ENCODE measurements at regions not wholly inside any gene's neighbourhood (a gene's known extent, or its start where the extent isn't known, plus 50 kb on each side); places are given as distances from the start of the nearest gene placed in this dataset.
A peak's percentile ranks its signal among the peaks of the same experiment; 100 is the strongest.

- DNase-seq, result no peak
Observed at GRCh38 chr3:154013736-154014135, 107.5 kb upstream of the ARHGEF26 start.

- DNase-seq, result no peak
Observed at GRCh38 chr3:154015307-154015706, 105.9 kb upstream of the ARHGEF26 start.

- DNase-seq, result peak; percentile 1
Observed at GRCh38 chr3:154018100-154018696, 103.0 kb upstream of the ARHGEF26 start.

DNA sequence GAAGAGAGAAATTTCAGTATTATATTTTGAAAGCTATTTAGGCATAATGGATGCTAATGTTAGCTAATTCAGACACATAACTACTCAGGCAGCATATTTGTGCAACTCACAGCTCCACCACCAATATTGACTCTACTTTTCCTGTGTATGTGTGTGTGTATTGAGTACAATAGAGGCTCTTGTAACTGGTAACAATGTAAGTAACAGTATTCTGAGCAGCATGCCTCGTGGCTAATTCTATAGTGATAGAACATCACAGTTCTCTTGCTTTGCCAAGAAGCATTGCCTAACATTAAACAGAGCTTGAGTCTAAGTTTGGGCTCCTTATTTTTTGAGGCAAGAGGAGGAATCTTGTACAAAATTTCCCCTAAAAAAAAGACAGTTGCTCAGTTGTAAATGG, 98.6 kb upstream of the ARHGEF26 start:
- no peak for DNase-seq

DNA sequence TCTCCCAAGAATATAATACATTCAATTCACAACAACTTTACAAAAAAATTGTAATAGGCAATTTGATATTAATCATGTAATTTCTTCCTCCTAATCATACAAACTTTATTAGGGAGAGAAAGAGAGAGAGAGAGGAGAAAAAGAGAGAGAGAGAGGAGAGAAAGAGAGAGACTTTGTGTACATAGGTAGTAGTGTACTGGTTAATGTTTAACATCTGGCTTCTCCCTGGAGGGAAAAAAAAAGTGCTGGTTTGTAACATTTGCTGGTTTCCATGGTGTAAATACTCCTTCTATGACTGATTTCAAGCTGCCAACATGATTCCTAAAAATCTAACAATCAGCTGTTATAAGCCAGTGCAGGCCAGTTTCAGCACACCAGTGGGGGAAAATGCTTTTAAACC, 98.0 kb upstream of the ARHGEF26 start:
- no peak for DNase-seq

DNA sequence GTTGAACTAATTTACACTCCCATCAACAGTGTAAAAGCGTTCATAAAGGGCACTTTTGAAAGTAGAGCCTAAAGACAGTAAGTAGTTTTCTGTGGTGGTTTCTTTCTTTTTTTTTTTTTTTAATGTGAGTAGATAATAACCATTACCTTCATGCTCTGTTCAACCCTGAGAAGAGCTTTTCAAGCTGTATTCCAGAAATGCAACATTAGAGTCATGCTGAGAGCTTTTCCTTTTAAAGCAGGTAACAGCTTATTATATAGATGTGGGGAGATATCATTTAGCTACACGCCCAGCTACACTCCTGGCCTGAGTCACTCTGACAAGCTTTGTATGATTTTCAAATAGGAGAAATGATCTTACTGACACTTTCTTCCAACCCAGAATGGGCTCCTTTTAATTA, 96.2 kb upstream of the ARHGEF26 start:
- no peak for DNase-seq

DNA sequence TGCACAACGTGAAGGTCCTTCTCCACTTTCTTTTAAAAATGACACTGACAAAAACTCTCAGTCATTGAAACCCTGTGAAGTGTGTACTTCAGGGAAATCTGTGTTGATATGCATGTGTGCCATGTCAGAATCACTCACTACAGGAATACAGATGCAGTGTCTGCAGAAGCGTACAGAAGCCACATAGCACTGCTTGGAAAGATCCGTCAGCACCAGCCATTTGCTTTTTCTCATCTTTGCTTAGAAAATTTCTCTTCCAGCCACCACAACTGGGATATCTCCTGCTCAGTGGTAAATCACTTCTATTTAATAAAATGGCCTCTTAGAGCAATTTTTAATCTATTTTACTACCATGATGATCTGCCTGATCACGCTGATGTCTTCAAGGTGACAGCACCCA, 91.3 kb upstream of the ARHGEF26 start:
- DNase-seq, result no peak

DNA sequence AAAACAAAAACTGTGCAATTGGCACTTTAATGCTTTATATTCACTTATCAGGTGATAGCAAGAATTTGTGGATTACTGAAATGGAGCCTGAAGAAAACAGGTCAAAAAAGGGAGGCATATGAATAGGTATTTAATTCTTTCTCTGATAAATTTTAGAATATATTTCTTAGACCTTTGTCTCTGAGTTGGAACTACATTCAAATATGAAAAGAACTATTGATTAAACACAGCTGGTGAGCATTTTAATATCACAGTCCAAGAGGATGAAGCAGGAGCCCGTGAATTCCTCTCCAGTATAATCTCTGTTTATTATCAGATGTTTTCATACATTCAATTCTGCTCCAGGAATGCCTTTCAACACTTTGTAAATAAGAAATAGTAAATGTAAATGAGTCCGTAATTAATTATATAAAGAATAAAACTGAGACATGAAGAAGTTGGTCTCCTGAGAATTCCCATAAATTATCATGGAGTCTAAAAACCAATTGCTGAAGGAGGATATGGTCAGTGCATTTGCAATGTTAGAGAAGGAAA, 86.3 kb upstream of the ARHGEF26 start:
- DNase-seq, result no peak

GRCh38 chr3:154040283-154040682, 80.9 kb upstream of the ARHGEF26 start:
- DNase-seq, result no peak

DNA sequence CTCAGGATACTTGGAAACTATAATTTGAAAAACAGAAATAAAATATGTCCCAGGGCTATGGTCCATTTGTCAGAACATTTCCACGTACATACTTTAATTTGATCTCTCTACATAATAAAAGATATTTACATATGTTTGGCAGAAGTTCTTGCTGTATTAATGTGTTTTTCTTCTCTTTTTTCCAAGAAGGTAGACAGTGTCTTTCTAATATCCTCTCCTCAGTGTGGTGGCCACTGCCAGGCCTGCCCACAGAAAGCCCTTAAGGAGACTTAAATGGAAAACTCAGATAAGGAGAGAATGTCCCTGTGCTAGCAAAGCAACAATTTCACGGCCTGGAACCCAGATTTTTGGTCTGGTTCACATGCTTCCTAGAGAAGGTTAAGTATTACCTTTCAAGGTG, 76.5 kb upstream of the ARHGEF26 start:
- no peak for DNase-seq

DNA sequence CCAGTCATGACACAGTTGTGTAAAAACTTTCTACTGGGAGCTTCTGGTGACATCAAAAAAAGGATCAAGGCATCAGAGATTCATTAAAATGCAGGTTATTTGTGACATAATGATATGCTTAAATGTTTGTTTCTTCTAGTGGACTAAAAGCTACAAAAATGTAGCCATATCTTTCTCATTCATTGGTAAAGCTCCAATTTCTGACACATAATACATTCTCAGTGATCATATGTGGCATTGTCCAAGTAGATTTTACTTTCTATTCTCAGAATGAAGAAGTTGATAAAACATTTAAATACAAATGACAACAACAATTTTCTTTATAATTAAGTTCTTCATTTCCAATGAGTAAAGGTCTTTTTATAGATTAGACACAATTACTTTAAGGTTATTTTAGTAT, 71.0 kb upstream of the ARHGEF26 start:
- no peak for DNase-seq

GRCh38 chr3:154050766-154051165, 70.4 kb upstream of the ARHGEF26 start:
- DNase-seq, result no peak

GRCh38 chr3:154059833-154060232, 61.4 kb upstream of the ARHGEF26 start:
- DNase-seq, result no peak

- DNase-seq, result no peak
Observed at GRCh38 chr3:154060238-154061000, 60.8 kb upstream of the ARHGEF26 start.

DNA sequence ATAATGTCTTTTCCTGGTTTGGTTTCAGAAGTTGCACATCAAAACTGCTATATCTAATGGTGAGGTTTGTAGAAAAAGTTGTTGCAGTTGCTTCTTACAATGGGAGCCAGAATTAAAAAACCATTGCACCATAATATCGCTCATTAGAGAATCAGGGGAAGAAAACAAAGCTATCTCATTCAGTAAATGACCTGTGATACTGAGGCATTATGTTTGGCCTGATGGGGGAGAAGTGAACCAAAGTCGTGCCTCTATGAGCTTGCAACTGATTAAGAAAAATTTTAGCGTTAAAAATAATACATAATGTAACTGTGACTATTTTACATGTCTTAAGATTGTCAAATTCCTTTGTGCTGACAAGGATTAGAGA, 60.2 kb upstream of the ARHGEF26 start:
- DNase-seq, result no peak

GRCh38 chr3:154062513-154062912, 58.7 kb upstream of the ARHGEF26 start:
- DNase-seq, result no peak

GRCh38 chr3:154071146-154071545, 50.0 kb upstream of the ARHGEF26 start:
- no peak for DNase-seq

Data from NCI-H345 (cell line).